ENCODE measurements at regions not wholly inside any gene's neighbourhood (a gene's known extent, or its start where the extent isn't known, plus 50 kb on each side); places are given as distances from the start of the nearest gene placed in this dataset.

DNA sequence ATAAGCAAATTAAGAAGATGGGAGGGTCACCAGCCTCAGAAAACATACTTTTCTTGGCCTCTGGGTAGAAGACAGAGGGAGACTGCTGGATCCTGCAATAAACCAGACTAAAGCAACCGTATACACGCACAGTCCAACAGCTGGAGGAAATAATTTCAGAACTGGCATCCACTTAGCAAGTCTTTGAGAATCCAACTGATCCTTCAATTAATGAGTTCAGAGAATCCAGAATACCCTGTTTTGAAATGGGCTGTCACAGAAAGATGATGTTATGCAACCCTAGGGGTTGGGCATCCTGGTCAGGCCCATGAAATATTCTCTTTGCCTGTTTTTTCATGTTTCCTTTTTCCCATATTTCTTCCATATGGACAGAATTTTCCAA, 134.0 kb upstream of the MAGI3 start:
- Histone ChIP-seq H3K79me2 (ENCODE audit: insufficient read depth, low read length) (no peaks in the 10 kb centered on the region), H3K9ac (ENCODE audit: insufficient read depth, low read depth, low read length) (no peak overlapping the region), H3K27me3 (ENCODE audit: control insufficient read depth in 1 of 2, insufficient read depth in 2 of 2, low read length in 2 of 2) (peaks cover 0 to 3% of the 10 kb centered on the region in 2 experiments; a peak in 2 of 5 replicates), H3K4me1 (ENCODE audit: insufficient read depth, low read length) (peaks cover 14% of the 10 kb centered on the region), H3K4me3 (replicated peaks in 1 of 3; ENCODE audit: insufficient read depth in 1 of 3, low read depth in 2 of 3, low read length in 3 of 3) (no peak overlapping the region), H3K9me3 (ENCODE audit: low read length) (no peaks in the 10 kb centered on the region), H4K20me1 (ENCODE audit: insufficient read depth, low read length) (no peaks in the 10 kb centered on the region), H3K4me2 (ENCODE audit: low read depth, low read length) (no peak overlapping the region), H3K27ac (ENCODE audit: extremely low read length, insufficient read depth, low read length) (no peak overlapping the region), H3K36me3 (replicated peaks in 1 of 2; ENCODE audit: control insufficient read depth in 1 of 2, insufficient read depth in 2 of 2, low read length in 2 of 2) (no peaks in the 10 kb centered on the region), H2AFZ (ENCODE audit: low read length) (no peak overlapping the region)
- FAIRE-seq (no peak), ATAC-seq (no peak), DNase-seq (ENCODE audit: low spot score) (no peak)
- in situ Hi-C loops (cut with HindIII; ENCODE audit: extremely low pct_ligation_motif_present, low pct_unique_long_range_greater_than_20kb) (no loop called here), intact Hi-C loops (cut with micrococcal nuclease; ENCODE audit: unreplicated experiment) (no loop called here)
- no TSS peak for BruUV-seq (replicated peaks)
- ChIA-PET CTCF (ENCODE audit: low intra/inter-chr PET ratio, low total read pairs) (no interaction called here), POLR2A (no interaction called here)
- 97% methylated on average over 2 of the region's 2 CpGs for WGBS (ENCODE audit: low lambda C conversion rate)
- TF ChIP-seq ZNF224 (CRISPR knock-in tag; IDR thresholded peaks at IDR 0.05) (no peak), RCOR2 (CRISPR knock-in tag; IDR thresholded peaks at IDR 0.05) (no peak), PLRG1 (conservative IDR thresholded peaks at IDR 0.05) (no peak), MTA1 (CRISPR knock-in tag; IDR thresholded peaks at IDR 0.05; ENCODE audit: borderline replicate concordance) (no peak), ZBTB39 (CRISPR knock-in tag; IDR thresholded peaks at IDR 0.05) (no peak), KDM2A (CRISPR knock-in tag; IDR thresholded peaks at IDR 0.05; ENCODE audit: borderline replicate concordance, low read depth) (no peak), ZNF605 (CRISPR knock-in tag; IDR thresholded peaks at IDR 0.05) (no peak), ATF7 (IDR thresholded peaks at IDR 0.05) (no peak), ATF7 (CRISPR knock-in tag; IDR thresholded peaks at IDR 0.05) (no peak), ZNF552 (CRISPR knock-in tag; IDR thresholded peaks at IDR 0.05; ENCODE audit: borderline replicate concordance) (no peak)
